AG08396 (cell line): ENCODE measurements at regions not wholly inside any gene's neighbourhood (a gene's known extent, or its start where the extent isn't known, plus 50 kb on each side); places are given as distances from the start of the nearest gene placed in this dataset.
A peak's percentile ranks its signal among the peaks of the same experiment; 100 is the strongest.
"Not testable (repeated sequence)": the region's sequence is repeated elsewhere in the genome, so short reads cannot be mapped to it uniquely, and the experiment has no call there.

Experiments
- DNase-seq: peaks from one replicate; pipeline ENCODE4 v3.0.0; 2012; ENCODE audit warnings: low spot score, mixed read lengths

DNA sequence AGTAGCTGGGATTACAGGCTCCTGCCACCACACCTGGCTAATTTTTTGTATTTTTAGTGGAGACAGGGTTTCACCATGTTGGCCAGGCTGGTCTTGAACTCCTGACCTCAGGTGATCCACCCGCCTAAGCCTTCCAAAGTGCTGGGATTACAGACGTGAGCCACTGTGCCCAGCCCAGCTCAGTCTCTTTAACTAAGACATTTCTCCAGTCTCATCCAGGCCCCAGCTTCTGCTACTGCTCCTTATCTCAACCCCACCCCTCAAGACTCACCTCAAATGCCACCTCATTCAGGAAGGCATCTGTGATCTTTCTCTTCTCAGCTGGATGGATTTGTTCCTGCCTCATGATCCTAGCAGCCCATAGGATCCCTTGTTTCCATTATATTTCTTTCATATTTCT lies 85.9 kb upstream of the GRAMD1B start:
- not testable (repeated sequence) for DNase-seq

DNA sequence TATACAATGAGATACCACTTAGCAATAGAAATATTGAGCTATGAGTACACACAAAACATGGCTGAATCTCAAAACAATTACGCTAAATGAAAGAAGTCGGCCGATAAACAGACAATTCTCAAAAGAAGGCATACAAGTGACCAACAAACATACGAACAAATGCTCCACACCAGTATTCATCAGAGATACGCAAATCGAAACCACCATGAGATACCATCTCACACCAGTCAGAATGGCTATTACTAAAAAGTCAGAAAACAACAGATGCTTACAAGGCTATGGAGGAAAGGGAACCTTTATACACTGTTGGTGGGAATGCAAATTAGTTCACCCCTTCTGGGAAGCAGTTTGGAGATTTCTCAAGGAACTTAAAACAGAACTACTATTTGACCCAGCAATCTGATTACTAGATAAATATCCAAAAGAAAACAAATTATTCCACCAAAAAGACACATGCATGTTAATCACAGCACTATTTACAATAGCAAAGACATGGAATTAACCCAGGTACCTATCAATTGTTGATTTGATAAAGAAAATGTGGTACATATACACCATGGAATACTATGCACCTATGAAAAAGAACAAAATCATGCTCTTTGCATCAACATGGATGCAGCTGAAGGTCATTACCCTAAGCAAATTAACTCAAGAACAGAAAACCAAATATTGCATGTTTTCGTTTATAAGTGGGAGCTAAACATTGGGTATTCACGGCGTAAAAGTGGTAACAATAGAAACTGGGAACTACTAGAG lies 90.9 kb upstream of the GRAMD1B start:
- DNase-seq, result no peak

DNA sequence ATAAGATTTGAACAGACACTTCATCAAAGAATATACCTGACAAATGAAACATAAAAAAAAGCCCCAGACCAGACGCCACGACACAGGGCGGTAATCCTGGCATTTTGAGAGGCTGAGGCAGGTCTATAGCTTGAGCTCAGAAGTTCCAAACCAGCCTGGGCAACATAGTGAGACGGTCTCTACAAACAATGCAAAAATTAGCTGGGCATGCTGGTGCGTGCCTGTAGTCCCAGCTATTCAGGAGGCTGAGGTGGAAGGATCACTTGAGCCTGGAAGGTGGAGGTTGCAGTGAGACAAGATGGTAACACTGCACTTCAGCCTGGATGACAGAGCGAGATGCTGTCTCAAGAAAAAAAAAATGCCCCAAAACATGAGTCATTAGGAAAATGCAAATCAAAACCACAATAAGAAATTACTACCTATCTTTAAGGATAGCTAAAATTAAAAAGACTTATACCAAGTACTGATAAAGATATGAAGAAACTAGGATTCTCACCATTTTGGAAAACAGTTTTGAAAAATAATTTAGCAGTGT lies 91.7 kb upstream of the GRAMD1B start:
- DNase-seq, result no peak

DNA sequence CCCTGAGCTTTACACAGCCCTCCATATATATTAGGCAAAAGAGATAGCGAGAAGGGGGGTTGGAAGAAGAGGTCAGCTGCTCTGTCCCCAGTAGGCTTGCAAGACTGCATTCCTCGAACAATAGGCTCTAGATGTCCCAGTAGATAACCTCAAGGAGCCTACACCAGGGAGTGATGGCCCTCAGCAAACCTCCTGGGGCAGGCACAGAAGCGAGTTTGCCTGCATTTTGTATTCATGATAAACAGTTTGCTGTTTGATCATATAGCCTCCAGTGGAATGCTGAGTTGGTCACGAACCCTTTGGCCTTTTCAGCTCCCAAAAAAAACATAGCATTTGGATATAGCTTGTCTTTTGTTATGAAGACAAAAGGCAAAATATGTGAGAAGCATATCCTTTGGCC lies 95.1 kb upstream of the GRAMD1B start:
- no peak for DNase-seq

DNA sequence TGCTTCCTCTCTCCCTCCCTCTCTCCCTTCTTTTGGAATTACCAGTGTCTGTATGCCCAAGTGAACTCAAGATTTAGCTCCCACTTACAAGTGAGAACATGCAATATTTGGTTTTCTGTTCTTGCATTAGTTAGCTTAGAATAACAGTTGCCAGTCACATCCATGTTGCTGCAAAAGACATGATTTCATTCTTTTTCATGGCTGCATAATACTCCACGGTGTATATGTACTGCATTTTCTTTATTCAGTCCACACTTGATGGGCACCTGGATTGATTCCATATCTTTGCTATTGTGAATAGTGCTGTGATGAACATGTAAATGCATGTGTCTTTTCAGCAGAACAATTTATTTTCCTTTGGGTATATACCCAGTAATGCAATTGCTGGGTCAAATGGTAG lies 97.5 kb upstream of the GRAMD1B start:
- DNase-seq, result not testable (repeated sequence)

DNA sequence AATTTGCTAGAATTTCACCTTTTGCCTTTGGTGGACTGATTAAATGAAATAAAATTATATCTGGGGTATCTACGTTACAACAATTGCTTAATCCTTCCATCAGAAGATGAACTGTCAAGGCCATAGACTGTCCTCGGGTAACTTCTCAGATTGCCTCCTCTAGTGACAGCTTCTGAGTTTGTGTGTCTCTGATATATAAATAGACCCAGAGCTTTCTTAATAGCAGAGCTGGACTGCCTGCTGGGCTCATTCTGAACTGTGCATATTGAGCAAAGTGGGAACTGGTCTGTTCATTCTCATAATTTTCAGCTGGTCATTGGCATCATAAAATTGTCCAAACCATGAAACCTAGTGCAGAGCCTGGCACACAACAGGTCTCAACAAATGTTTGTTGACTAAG lies 99.1 kb upstream of the GRAMD1B start:
- DNase-seq, result no peak

- no peak for DNase-seq
These were observed 99.6 kb upstream of the GRAMD1B start for GRCh38 chr11:123330471-123330870.

DNA sequence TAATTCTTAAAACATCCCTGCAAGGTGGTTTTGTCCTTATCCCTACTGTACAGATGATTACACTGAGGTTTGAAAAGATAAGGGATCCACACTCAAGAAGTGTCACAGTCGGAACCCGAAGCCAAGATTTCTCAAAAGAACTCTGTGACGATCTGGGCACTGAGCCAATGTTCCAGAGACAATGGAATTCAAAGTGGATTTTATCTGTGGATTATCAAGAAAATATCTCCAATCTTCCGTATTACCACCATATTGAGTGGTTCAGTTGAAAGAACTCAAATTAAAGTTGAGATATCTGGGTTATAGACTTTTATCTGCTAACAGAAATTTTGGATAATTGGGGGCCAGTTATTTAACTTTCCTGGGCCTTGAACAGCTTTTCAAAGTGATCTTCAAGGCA lies 100.0 kb upstream of the GRAMD1B start:
- no peak for DNase-seq

GRCh38 chr11:123328281-123328867 lies 101.7 kb upstream of the GRAMD1B start:
- DNase-seq, result no peak

GRCh38 chr11:123325533-123325932 lies 104.5 kb upstream of the GRAMD1B start:
- no peak for DNase-seq

DNA sequence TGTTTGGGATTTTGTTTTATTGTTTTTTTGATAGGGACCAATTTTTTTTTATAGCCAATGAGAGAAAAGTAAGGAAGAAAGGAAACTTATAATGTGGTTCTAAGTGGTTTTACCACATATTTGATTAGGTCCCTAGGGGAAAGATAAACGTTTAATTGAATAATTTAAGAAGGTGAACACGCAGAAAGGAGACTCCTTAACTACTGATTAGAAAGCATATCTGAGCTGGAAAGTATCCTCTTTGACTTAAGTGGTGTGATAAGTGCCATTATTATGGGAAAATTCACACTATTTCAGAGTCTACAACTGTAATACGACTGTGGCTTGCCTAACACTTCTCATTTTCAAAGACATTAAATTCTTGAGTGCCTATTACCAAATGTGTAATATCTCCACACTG lies 106.5 kb upstream of the GRAMD1B start:
- DNase-seq, result no peak

- DNase-seq, result no peak
These were observed 108.4 kb upstream of the GRAMD1B start for GRCh38 chr11:123321636-123322035.

DNA sequence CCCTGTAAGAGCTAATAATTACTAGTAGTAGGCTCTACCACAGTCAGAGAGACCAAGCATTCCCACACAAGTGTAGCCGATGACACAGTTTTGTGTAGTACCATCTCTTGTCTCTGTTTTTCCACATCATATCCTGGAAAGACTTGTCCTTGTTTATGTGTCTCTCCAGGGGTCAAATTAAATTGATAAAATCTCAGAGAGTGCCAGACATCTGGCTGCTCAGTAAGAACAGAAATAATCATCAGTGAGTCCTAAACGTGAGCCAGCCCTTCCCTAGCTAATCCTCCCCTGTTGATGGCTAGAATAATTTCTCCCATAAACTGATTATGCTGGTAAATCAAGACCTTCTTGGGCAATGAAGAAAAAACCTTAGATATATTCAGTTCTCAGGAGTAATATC lies 111.4 kb upstream of the GRAMD1B start:
- DNase-seq, result no peak

DNA sequence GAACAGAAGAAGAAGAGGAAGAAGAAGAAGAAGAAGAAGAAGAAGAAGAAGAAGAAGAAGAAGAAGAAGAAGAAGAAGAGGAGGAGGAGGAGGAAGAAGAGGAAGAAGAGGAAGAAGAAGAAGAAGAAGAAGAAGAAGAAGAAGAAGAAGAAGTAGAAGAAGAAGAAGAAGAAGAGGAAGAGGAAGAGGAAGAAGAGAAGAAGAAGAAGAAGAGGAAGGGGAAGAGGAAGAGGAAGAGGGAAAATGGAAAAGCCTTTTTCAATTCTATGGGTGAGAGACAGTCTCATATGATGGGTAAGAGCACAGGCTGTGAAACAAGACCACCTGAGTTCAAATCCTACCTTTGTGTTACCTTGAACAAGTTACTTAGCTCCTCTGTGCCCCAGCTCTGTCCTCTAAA lies 111.9 kb upstream of the GRAMD1B start:
- not testable (repeated sequence) for DNase-seq

DNA sequence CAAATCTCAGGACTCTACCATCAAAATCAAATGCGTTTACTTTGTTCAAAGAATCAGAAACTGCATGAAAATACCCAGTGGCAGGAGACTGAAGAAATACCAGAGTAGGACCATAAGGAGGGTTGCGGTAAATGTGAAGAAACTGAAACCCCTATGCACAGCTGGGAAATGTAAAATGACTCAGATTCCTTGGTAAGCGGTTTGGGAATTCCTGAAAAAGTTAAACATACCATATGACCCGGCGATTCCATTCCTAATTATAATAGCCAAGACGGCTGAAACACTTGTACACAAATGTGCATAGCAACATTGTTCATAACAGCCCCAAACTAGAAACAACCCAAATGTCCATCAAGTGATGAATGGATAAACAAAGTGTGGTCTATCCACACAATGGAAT lies 114.1 kb upstream of the GRAMD1B start:
- DNase-seq, result no peak

DNA sequence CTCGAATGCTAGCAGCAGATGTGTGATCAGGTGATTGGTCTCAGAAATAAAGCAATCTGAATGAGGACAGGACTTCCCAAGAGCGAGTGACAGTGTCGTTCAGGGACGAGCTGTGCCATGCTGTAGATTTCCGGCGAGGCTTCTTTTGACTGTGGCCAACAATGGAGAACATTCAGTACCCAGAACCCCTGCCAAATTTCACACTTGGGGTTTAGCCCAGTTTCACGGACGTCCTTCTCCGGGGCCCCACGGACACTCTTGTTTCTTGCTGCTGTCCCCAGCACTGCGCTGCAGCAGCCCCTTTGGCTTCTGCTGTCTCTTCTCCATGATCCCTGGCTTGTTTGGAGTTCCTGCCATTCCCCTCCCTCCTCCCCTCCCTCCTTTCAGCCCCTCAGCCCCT lies 115.1 kb upstream of the GRAMD1B start:
- DNase-seq, result no peak

GRCh38 chr11:123313262-123313661 lies 116.8 kb upstream of the GRAMD1B start:
- no peak for DNase-seq

DNA sequence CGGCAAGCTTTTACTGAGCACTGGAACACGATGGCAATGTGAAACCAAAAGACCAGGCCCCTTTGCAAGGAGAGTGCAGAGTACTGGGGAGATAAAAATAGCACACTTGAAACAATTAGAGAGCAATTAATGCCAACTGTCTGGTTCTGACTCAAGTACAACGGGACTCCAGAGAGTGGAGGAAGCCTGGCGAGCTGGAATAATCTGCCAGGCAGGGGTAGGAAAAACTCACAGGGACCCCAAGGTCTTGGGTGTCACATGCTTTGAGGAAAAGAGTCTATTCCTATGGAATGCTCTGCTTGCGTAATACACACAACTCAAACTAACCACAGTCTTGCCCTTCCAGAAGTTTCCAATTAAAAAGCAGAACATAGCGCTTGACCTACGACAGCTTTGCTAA lies 113.0 kb upstream of the CLMP start:
- peak; percentile 48 for DNase-seq

DNA sequence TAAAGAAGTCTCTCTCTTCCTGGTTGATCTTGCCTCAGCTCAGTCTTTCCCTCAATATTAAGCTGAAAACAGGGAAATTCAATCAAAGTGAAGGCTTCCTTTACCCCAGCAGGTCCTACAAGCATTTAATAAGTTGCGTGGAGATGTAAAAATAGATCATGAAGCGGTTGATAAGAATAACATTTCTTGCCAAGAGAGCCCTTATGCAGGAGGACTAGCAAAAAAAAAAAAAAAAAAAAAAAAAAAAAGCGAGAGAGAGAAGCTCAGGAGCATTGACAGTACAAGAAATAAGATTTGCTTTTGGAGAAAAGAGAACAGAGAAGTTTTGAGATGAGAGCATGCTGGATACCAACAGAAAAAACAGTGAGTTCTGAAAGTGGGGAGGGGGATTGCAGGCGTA lies 112.2 kb upstream of the CLMP start:
- DNase-seq, result no peak

GRCh38 chr11:123306531-123306930 lies 111.5 kb upstream of the CLMP start:
- DNase-seq, result no peak

DNA sequence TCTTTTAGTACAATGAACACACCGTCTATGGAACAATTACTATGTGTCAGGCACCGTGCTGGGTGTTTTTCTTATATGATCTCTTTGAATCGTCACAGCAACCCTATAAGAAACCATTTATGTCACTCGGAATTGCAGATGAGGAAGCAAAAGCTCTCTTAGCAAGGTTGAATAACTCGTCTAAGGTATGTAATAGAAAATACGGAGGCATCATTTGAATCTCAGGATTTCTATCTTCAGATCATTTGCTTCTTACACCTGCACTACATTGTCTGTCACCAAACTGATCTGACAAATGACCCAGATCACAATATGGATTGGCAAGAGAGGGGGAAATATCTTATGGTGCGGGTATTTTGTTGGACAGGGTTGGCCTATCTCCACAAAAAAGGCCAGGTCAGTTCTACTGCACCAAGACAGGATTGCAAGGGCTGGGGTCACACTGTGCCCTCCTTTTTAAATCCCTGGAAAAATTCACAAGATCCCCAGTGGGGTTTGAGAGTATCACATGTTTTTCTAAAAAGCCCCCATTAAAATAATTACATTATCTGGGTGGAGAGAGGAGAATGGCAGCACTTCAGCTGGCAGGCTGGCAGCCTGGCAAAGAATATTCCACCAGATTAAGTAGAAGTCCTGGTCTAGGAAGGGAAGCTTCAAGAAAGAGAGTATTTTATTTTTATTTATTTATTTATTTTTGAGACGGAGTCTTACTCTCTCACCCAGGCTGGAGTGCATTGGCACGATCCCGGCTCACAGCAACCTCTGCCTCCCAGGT lies 110.7 kb upstream of the CLMP start:
- no peak for DNase-seq

GRCh38 chr11:123304828-123305466 lies 109.9 kb upstream of the CLMP start:
- no peak for DNase-seq

- DNase-seq, result no peak
These were observed 108.9 kb upstream of the CLMP start for GRCh38 chr11:123303924-123304323.
